ENCODE measurements at regions not wholly inside any gene's neighbourhood (a gene's known extent, or its start where the extent isn't known, plus 50 kb on each side); places are given as distances from the start of the nearest gene placed in this dataset.
"Not testable (repeated sequence)": the region's sequence is repeated elsewhere in the genome, so short reads cannot be mapped to it uniquely, and the experiment has no call there.

DNA sequence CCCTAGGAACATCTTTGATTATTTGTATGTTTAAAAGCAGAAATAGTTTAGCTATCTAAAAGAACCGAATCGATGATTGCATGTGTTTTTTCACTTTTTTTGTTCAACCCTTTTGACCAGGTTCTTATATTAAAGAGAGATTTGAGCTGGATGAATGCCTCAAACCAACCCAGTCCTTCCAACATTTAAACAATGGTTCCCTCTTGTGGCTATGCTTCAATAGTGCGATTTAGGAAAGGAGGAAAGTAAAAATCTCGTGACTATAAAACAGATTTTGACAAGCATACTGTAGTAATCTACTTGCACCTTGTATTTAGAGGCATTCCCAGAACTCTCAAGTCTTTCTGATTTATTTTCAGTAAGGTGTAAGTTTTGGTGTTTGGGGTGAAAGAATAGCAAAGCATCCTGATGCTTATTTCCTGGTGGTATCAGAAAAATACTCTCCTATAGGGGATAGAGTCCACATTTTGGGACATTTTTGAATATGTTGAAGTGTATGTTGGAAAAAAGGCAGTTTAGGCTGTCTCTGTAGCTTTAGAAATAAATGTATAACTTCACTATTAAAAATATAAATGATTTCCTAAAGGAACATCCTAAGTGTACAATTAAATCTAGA is 159.6 kb upstream of the KCNH8 start:
- H3K9me3 ChIP-seq (ENCODE audit: control insufficient read depth, low read depth, low read length), result no peaks in the 10 kb centered on the region
- no peak overlapping the region for H3K27ac ChIP-seq (ENCODE audit: low read length)
- 0% methylated on average over 2 of the region's 4 CpGs for WGBS (ENCODE audit: insufficient coverage, low lambda C conversion rate)
- H3K36me3 ChIP-seq (ENCODE audit: control insufficient read depth, insufficient read depth, low read length), result no peaks in the 10 kb centered on the region
- peak in 1 of 2 donors; percentile 3 for DNase-seq
- H3K4me1 ChIP-seq (ENCODE audit: control insufficient read depth, insufficient read depth, low read length), result no peaks in the 10 kb centered on the region
- H3K27me3 ChIP-seq (ENCODE audit: control insufficient read depth, insufficient read depth, low read length), result no peaks in the 10 kb centered on the region
- H3K4me3 ChIP-seq (ENCODE audit: low read length), result no peak overlapping the region

DNA sequence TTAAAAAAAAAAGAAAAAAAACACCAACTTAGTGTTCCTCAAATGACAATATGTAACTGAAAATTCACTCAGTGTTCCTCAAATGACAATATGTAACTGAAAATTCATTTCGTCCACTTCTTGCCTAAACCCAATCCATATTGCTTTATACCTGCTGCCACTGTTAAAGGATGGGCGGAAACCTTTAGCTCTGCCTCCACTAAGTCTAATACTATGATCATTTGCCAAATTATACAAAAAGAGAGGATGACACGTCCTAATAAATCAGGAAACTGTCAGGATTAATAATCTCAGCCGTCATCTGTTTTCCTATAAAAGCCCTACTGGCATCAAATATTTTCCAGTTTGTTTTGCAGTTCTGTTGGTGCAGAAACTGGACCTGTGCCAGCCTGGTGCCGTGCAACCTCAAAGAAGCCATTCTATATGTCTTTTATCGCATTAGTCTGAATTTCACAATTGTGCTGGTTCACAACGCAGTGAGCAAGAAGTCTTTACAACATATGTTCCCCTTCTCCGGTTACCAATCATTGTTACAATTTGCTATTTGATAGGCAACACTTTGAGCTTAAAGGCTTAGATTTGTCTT is 160.4 kb upstream of the KCNH8 start:
- Histone ChIP-seq H3K27ac (ENCODE audit: low read length) (no peak overlapping the region), H3K36me3 (ENCODE audit: control insufficient read depth, insufficient read depth, low read length) (no peaks in the 10 kb centered on the region), H3K9me3 (ENCODE audit: control insufficient read depth, low read depth, low read length) (no peaks in the 10 kb centered on the region), H3K27me3 (ENCODE audit: control insufficient read depth, insufficient read depth, low read length) (no peaks in the 10 kb centered on the region), H3K4me3 (ENCODE audit: low read length) (no peak overlapping the region), H3K4me1 (ENCODE audit: control insufficient read depth, insufficient read depth, low read length) (no peaks in the 10 kb centered on the region)
- DNase-seq, result no peak
- 88% methylated on average over 2 of the region's 8 CpGs for WGBS (ENCODE audit: insufficient coverage, low lambda C conversion rate)

DNA sequence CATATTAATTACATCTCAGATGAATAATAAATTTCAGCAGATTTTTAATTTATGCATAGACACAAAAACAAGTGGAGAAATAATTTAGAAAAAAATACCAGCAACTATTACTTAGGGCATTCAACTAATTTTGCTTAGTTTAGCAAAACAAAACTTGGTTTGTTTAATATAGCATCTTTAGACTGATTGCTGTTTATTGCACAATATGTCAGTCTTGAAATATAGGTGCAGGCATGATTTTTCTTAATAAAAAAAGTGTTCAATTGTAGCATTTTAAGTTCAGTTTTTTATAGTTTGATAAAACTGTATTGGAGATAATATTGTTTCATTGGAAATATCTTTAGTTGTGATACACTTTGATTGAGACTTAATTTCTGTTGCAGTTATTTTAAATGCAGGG is 161.2 kb upstream of the KCNH8 start:
- H3K4me1 ChIP-seq (ENCODE audit: control insufficient read depth, insufficient read depth, low read length), result no peaks in the 10 kb centered on the region
- no peaks in the 10 kb centered on the region for H3K27me3 ChIP-seq (ENCODE audit: control insufficient read depth, insufficient read depth, low read length)
- no peak overlapping the region for H3K4me3 ChIP-seq (ENCODE audit: low read length)
- no peak overlapping the region for H3K27ac ChIP-seq (ENCODE audit: low read length)
- H3K9me3 ChIP-seq (ENCODE audit: control insufficient read depth, low read depth, low read length), result no peaks in the 10 kb centered on the region
- no peak for DNase-seq
- H3K36me3 ChIP-seq (ENCODE audit: control insufficient read depth, insufficient read depth, low read length), result no peaks in the 10 kb centered on the region

DNA sequence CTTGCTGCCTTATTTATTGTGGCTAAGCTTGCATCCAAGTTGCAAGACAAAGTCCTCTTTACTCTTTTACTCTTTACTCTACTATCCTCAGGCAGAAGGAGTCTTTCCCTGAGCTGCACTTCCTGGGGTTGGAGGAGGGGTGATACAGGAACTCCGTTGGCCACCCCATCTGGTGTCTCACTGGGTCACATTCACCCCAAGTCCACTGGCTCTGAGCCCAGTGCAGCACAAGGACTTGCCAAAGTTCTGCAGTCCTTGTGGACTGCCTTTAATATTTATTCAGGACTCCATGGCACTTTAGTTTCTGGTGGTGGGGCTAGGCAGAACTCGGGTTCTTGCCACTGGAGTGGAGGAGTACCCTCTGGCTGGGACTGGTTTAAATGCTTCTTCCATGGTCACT is 165.4 kb upstream of the KCNH8 start:
- Histone ChIP-seq H3K9me3 (ENCODE audit: control insufficient read depth, low read depth, low read length) (no peaks in the 10 kb centered on the region), H3K4me1 (ENCODE audit: control insufficient read depth, insufficient read depth, low read length) (no peaks in the 10 kb centered on the region), H3K27me3 (ENCODE audit: control insufficient read depth, insufficient read depth, low read length) (no peaks in the 10 kb centered on the region), H3K36me3 (ENCODE audit: control insufficient read depth, insufficient read depth, low read length) (no peaks in the 10 kb centered on the region), H3K4me3 (ENCODE audit: low read length) (no peak overlapping the region), H3K27ac (ENCODE audit: low read length) (no peak overlapping the region)
- no CpG with 5 or more reads among the region's 2 CpGs for WGBS (ENCODE audit: insufficient coverage, low lambda C conversion rate)
- DNase-seq, result no peak

DNA sequence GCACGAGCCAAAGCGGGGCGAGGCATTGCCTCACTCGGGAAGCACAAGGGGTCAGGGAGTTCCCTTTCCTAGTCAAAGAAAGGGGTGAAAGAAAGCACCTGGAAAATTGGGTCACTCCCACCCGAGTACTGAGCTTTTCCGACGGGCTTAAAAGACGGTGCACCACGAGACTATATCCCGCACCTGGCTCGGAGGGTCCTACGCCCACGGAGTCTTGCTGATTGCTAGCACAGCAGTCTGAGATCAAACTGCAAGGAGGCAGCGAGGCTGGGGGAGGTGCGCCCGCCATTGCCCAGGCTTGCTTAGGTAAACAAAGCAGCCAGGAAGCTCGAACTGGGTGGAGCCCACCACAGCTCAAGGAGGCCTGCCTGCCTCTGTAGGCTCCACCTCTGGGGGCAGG is 172.2 kb upstream of the KCNH8 start:
- H3K4me3 ChIP-seq (ENCODE audit: low read length); H3K36me3 ChIP-seq (ENCODE audit: control insufficient read depth, insufficient read depth, low read length); H3K9me3 ChIP-seq (ENCODE audit: control insufficient read depth, low read depth, low read length); H3K27ac ChIP-seq (ENCODE audit: low read length); DNase-seq; H3K27me3 ChIP-seq (ENCODE audit: control insufficient read depth, insufficient read depth, low read length); H3K4me1 ChIP-seq (ENCODE audit: control insufficient read depth, insufficient read depth, low read length): not testable (repeated sequence)
- WGBS (ENCODE audit: insufficient coverage, low lambda C conversion rate), result no CpG with 5 or more reads among the region's 17 CpGs

DNA sequence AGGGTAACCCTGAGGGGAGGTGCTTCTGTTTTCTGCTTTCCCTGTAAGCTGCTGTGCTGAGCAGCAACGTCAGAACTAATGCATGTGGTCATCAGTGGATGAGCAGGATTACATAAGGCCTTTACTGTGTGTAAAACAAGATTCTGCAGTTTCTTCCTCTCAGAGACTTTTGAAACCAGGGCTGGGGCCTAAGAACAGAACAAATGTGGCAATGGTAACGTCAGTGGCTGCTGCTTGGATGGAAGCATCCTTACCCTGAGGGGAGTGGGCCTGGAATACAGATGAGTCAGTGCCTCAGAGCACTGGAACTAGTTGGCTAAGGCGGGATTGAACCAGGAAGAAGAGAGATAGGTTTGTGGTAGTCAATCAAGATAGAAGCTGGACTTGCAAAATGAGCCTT is 180.2 kb upstream of the KCNH8 start:
- WGBS (ENCODE audit: insufficient coverage, low lambda C conversion rate), result no CpG with 5 or more reads among the region's 3 CpGs
- H3K27ac ChIP-seq (ENCODE audit: low read length), result no peak overlapping the region
- no peak overlapping the region for H3K4me3 ChIP-seq (ENCODE audit: low read length)
- no peaks in the 10 kb centered on the region for H3K9me3 ChIP-seq (ENCODE audit: control insufficient read depth, low read depth, low read length)
- no peaks in the 10 kb centered on the region for H3K4me1 ChIP-seq (ENCODE audit: control insufficient read depth, insufficient read depth, low read length)
- DNase-seq, result no peak
- no peaks in the 10 kb centered on the region for H3K36me3 ChIP-seq (ENCODE audit: control insufficient read depth, insufficient read depth, low read length)
- H3K27me3 ChIP-seq (ENCODE audit: control insufficient read depth, insufficient read depth, low read length), result no peaks in the 10 kb centered on the region

DNA sequence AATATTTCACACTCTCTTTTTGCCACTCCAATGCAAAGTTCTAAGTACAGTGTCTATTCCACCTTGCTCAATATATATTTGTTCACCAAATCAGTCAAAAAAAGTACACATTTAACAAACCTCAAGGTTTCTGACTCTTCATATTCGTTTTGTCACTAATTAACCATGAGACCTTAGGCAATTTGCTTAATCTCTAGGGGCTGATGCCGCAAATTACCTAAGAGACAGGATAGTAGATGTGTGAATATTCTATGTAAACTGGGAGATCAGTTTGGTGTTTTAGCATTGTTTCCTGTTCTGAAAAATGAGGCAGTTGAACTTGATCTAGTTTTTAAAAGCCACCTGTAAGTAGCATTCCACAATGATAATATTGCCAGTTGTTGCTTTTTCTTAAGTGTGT is 182.5 kb upstream of the KCNH8 start:
- DNase-seq, result no peak
- 40% methylated on average over 1 of the region's 2 CpGs for WGBS (ENCODE audit: insufficient coverage, low lambda C conversion rate)
- no peak overlapping the region for H3K4me3 ChIP-seq (ENCODE audit: low read length)

DNA sequence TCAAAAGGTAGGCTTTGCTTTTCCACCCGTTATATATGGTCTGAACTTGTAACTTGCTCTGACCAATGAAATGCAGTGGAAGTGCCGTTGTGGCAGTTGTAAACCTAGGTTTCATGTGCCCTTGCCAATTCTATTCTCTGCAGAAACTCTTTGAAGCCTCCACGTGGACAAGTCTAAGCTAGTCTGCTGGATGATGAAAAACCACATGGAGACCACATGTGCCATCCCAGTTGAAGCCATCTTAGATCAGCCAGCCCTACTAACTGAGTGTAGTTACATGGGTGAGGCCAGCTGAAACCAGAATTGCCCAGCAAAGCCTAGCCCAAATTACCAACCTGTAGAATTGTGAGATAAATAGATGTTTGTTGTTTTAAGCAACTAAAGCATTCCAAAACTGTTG is 183.7 kb upstream of the KCNH8 start:
- WGBS (ENCODE audit: insufficient coverage, low lambda C conversion rate), result no CpG with 5 or more reads among the region's 3 CpGs
- H3K27me3 ChIP-seq (ENCODE audit: control insufficient read depth, insufficient read depth, low read length), result no peaks in the 10 kb centered on the region
- no peak overlapping the region for H3K27ac ChIP-seq (ENCODE audit: low read length)
- no peaks in the 10 kb centered on the region for H3K4me1 ChIP-seq (ENCODE audit: control insufficient read depth, insufficient read depth, low read length)
- no peaks in the 10 kb centered on the region for H3K9me3 ChIP-seq (ENCODE audit: control insufficient read depth, low read depth, low read length)
- H3K4me3 ChIP-seq (ENCODE audit: low read length), result no peak overlapping the region
- H3K36me3 ChIP-seq (ENCODE audit: control insufficient read depth, insufficient read depth, low read length), result no peaks in the 10 kb centered on the region
- no peak for DNase-seq

More for the DNA sequence above, 182.5 kb upstream of the KCNH8 start:
- H3K27me3 ChIP-seq (ENCODE audit: control insufficient read depth, insufficient read depth, low read length), result no peaks in the 10 kb centered on the region
- H3K27ac ChIP-seq (ENCODE audit: low read length), result no peak overlapping the region
- no peaks in the 10 kb centered on the region for H3K36me3 ChIP-seq (ENCODE audit: control insufficient read depth, insufficient read depth, low read length)
- H3K4me1 ChIP-seq (ENCODE audit: control insufficient read depth, insufficient read depth, low read length), result no peaks in the 10 kb centered on the region
- H3K9me3 ChIP-seq (ENCODE audit: control insufficient read depth, low read depth, low read length), result no peaks in the 10 kb centered on the region

DNA sequence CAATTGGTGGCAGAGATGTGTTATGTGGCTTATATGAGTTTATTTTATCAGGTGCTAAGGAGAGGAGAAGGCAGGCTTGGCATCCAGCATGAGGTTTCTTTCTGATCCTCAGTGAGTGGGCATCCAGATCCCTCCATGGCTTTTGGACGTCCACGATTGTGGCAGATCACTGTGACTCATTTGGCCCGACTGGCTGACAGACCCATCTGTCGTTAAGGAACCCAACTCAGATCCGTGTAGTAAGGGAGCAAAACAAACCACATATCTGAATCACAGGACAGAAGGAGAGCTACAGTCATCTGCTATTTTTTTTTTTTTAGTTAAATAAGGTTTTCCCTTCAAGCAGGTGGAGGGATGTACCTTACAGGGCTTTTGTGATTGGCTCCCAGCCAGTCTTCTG is 197.0 kb upstream of the KCNH8 start:
- Histone ChIP-seq H3K36me3 (ENCODE audit: control insufficient read depth, insufficient read depth, low read length) (no peaks in the 10 kb centered on the region), H3K27me3 (ENCODE audit: control insufficient read depth, insufficient read depth, low read length) (no peaks in the 10 kb centered on the region), H3K27ac (ENCODE audit: low read length) (no peak overlapping the region), H3K4me1 (ENCODE audit: control insufficient read depth, insufficient read depth, low read length) (no peaks in the 10 kb centered on the region), H3K4me3 (ENCODE audit: low read length) (no peak overlapping the region), H3K9me3 (ENCODE audit: control insufficient read depth, low read depth, low read length) (no peaks in the 10 kb centered on the region)
- DNase-seq, result no peak
- WGBS (ENCODE audit: insufficient coverage, low lambda C conversion rate), result no CpG with 5 or more reads among the region's 5 CpGs

DNA sequence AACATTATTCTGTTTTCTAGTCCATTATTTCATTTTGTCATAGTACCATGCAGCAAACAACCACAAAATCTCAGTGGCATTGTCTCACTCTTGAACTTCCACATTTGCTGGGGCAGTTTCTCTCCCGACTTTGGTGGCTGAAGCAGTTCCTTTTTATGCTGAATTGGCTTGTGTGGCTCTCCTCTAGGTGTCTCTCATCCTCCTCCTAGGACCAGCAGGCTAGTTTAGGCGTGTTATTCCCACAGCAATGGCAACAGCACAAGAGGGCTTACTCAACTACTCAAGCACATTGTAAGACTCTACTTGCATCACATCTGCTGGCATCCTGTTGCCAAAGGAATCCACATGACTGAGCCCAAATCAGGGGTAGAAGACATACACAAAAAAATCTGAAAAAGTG is 201.8 kb upstream of the KCNH8 start:
- H3K4me1 ChIP-seq (ENCODE audit: control insufficient read depth, insufficient read depth, low read length), result no peaks in the 10 kb centered on the region
- DNase-seq, result no peak
- no peaks in the 10 kb centered on the region for H3K36me3 ChIP-seq (ENCODE audit: control insufficient read depth, insufficient read depth, low read length)
- WGBS (ENCODE audit: insufficient coverage, low lambda C conversion rate), result no CpG with 5 or more reads among the region's 2 CpGs
- H3K4me3 ChIP-seq (ENCODE audit: low read length), result no peak overlapping the region
- H3K27ac ChIP-seq (ENCODE audit: low read length), result no peak overlapping the region
- no peaks in the 10 kb centered on the region for H3K9me3 ChIP-seq (ENCODE audit: control insufficient read depth, low read depth, low read length)
- no peaks in the 10 kb centered on the region for H3K27me3 ChIP-seq (ENCODE audit: control insufficient read depth, insufficient read depth, low read length)

DNA sequence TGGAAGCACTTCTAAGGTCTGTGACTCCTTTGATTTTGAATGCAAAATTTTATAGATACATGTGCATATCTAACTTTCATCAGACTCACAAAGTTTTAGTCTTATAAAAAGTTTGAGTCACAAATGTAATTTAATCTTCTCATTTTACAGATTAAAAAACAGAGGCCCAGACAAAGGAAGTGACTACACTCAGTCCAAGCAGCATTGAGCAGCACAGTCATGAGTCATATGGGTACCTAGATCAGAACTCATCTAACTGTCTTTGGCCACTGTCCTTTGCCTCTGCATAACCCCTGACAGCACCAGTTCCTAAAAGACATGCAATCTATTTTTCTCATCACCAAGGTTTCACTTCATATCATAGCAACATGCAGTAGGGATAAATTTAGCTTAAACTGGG is 210.7 kb upstream of the KCNH8 start:
- no peaks in the 10 kb centered on the region for H3K4me1 ChIP-seq (ENCODE audit: control insufficient read depth, insufficient read depth, low read length)
- H3K27me3 ChIP-seq (ENCODE audit: control insufficient read depth, insufficient read depth, low read length), result no peaks in the 10 kb centered on the region
- no peak overlapping the region for H3K27ac ChIP-seq (ENCODE audit: low read length)
- H3K4me3 ChIP-seq (ENCODE audit: low read length), result no peak overlapping the region
- DNase-seq, result no peak
- H3K36me3 ChIP-seq (ENCODE audit: control insufficient read depth, insufficient read depth, low read length), result no peaks in the 10 kb centered on the region
- H3K9me3 ChIP-seq (ENCODE audit: control insufficient read depth, low read depth, low read length), result no peaks in the 10 kb centered on the region

Measured in large intestine (tissue), 3 donors.